BJ (cell line): ENCODE measurements at regions not wholly inside any gene's neighbourhood (a gene's known extent, or its start where the extent isn't known, plus 50 kb on each side); places are given as distances from the start of the nearest gene placed in this dataset.

Source experiments
- CTCF ChIA-PET: fragments of 350-600 bp; formaldehyde crosslinking; extraction: SDS; loops from one replicate; lab custom pipeline; 2021; ENCODE audit warnings: antibody characterized with exemption, inconsistent platforms; lab: Yijun Ruan, JAX
- POLR2A ChIA-PET: fragments of 300-600 bp; sonication (Branson Sonifier 250); formaldehyde crosslinking; extraction: SDS; loops from one replicate; lab custom pipeline; 2021; ENCODE audit warnings: antibody characterized with exemption; lab: Charles Lee
- DNase-seq: peaks from one replicate; pipeline ENCODE4 v3.0.0-alpha.2; 2011; ENCODE audit warnings: low read depth
- H3K27me3 ChIP-seq: 2 replicates; pipeline ENCODE4 v1.6.0; 2011; ENCODE audit warnings: low read length; ENCODE audit not compliant: control insufficient read depth, insufficient read depth
- H3K36me3 ChIP-seq: 2 replicates; pipeline ENCODE4 v1.5.1; 2011; ENCODE audit warnings: low read length; ENCODE audit not compliant: control insufficient read depth, insufficient read depth
- H3K4me3 ChIP-seq: 2 replicates; pipeline ENCODE4 v1.5.1; 2011; ENCODE audit warnings: low read depth, mild to moderate bottlenecking, control low read depth, low read length
- TF ChIP-seq, protein P1 (sequence below): IDR thresholded peaks from 2 replicates; pipeline ENCODE4 v1.5.1; 2011; ENCODE audit warnings: low read depth, mild to moderate bottlenecking, control low read depth, inconsistent platforms, low read length, moderate library complexity; ENCODE audit not compliant: insufficient read depth

DNA sequence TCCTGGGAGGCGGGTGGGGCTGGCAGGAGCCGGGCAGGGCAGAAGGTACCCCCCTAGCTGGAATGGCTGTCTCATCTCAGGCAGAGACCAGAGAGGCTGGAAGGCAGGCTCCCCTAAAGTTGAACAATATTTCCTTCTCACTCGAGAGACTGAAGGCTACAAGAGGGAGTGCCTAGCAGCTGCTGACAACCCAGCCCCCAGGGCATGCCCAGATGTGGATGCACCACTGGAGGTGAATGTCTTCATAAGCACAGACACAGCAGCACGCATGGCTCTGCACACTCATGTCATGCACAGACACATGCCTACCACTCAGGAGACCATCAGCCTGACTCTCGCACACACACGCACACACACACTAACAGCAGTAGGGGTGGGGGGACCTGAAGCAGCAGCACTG lies 179.0 kb downstream of the CCT6B start:
- POLR2A ChIA-PET, result no interaction called here
- CTCF ChIA-PET, result no interaction called here
- no peaks in the 10 kb centered on the region for H3K27me3 ChIP-seq

GRCh38 chr17:34781571-34782108 lies 179.6 kb downstream of the CCT6B start:
- Histone ChIP-seq H3K27me3 (no peaks in the 10 kb centered on the region), H3K4me3 (no peak overlapping the region), H3K36me3 (no peaks in the 10 kb centered on the region)
- peak; percentile 32 for DNase-seq
- TF ChIP-seq, protein P1, sequence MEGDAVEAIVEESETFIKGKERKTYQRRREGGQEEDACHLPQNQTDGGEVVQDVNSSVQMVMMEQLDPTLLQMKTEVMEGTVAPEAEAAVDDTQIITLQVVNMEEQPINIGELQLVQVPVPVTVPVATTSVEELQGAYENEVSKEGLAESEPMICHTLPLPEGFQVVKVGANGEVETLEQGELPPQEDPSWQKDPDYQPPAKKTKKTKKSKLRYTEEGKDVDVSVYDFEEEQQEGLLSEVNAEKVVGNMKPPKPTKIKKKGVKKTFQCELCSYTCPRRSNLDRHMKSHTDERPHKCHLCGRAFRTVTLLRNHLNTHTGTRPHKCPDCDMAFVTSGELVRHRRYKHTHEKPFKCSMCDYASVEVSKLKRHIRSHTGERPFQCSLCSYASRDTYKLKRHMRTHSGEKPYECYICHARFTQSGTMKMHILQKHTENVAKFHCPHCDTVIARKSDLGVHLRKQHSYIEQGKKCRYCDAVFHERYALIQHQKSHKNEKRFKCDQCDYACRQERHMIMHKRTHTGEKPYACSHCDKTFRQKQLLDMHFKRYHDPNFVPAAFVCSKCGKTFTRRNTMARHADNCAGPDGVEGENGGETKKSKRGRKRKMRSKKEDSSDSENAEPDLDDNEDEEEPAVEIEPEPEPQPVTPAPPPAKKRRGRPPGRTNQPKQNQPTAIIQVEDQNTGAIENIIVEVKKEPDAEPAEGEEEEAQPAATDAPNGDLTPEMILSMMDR, result no peak
- ChIA-PET POLR2A (no interaction called here), CTCF (interaction anchor here (0.5 kb wide), 1 partner anchor 238 kb away, joined by 3 read pairs; no protein-coding TSS in a partner anchor)

More for the DNA sequence above, 179.0 kb downstream of the CCT6B start:
- TF ChIP-seq, protein P1, result no peak
- Histone ChIP-seq H3K36me3 (no peaks in the 10 kb centered on the region), H3K4me3 (no peak overlapping the region)
- DNase-seq, result no peak

DNA sequence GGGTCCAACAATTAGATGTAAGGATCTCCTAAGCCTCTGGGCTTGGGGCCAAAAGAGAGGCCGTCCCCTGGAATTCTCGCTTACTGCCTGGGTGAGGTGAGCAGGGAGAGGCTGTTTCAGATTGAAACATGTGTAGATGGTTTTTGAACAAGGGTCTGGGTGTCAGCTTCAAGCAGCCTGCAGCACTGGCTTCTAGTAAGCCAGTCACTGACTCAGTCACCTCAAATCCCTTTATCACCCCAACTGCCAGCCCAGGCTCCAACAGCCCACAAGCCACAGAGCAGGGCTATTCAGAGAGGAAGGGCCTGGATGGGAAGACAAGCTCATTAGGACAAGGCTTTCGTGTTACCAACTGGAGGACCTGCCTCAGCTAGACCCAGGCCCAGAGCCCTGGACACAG lies 180.2 kb downstream of the CCT6B start:
- CTCF ChIA-PET, result interaction anchor here (0.5 to 0.8 kb wide), 2 partner anchors 10 to 237 kb away, joined by 3 read pairs; no protein-coding TSS in a partner anchor
- POLR2A ChIA-PET, result no interaction called here

DNA sequence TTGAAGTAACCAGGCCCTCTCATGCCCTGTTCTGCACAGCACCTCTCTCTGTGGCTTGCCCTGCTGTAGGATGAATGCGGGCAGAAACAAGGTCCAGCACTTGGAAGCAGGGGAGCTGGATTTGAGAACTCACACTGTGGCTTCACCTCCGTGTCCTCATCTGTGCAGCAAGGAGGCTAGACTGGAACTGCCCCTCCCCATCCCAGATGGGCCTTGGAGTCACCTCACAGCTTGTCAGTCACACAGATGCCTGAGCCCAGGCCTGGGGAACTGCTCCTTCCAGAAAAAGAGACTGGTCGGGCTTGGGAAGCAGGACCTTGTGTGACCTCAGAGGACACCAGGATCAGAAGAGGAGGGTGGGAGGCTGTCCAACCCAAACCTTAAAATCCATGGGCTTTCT lies 180.8 kb downstream of the CCT6B start:
- Histone ChIP-seq H3K36me3 (no peaks in the 10 kb centered on the region), H3K27me3 (no peaks in the 10 kb centered on the region), H3K4me3 (no peak overlapping the region)
- CTCF ChIA-PET, result interaction anchor here (0.8 kb wide), 1 partner anchor 9 kb away, joined by 3 read pairs; no protein-coding TSS in a partner anchor
- TF ChIP-seq, protein P1, result no peak
- POLR2A ChIA-PET, result no interaction called here
- no peak for DNase-seq

More for the DNA sequence above, 180.2 kb downstream of the CCT6B start:
- Histone ChIP-seq H3K4me3 (no peak overlapping the region), H3K36me3 (no peaks in the 10 kb centered on the region), H3K27me3 (no peaks in the 10 kb centered on the region)
- TF ChIP-seq, protein P1, result no peak
- peak; percentile 0 for DNase-seq

GRCh38 chr17:34776456-34777443 lies 184.5 kb downstream of the CCT6B start:
- Histone ChIP-seq H3K27me3 (no peaks in the 10 kb centered on the region; the same call in 1 of the 2 replicates), H3K4me3 (no peak overlapping the region), H3K36me3 (no peaks in the 10 kb centered on the region)
- no peak for DNase-seq
- TF ChIP-seq, protein P1, result no peak
- POLR2A ChIA-PET, result no interaction called here
- CTCF ChIA-PET, result interaction anchor here (0.6 kb wide), 1 partner anchor 38 kb away, joined by 4 read pairs; no protein-coding TSS in a partner anchor
